Trophoblast cell (in vitro differentiated cells and primary cell): ENCODE measurements at regions not wholly inside any gene's neighbourhood (a gene's known extent, or its start where the extent isn't known, plus 50 kb on each side); places are given as distances from the start of the nearest gene placed in this dataset.

Source experiments
- DNase-seq, 2 donors: peaks; one replicate each; pipeline ENCODE4 v3.0.0-alpha.2; 2016
- H2AFZ ChIP-seq: 2 replicates; pipeline ENCODE4 v1.6.1; 2013; ENCODE audit warnings: low read length, moderate library complexity, mild to moderate bottlenecking; ENCODE audit not compliant: insufficient read depth, poor library complexity
- H2AK5ac ChIP-seq: 2 replicates; pipeline ENCODE4 v1.6.1; 2013; ENCODE audit warnings: mild to moderate bottlenecking, low read length
- H2BK120ac ChIP-seq: 2 replicates; pipeline ENCODE4 v1.6.1; 2013; ENCODE audit warnings: low read length, mild to moderate bottlenecking, moderate library complexity; ENCODE audit not compliant: insufficient read depth, poor library complexity
- H2BK12ac ChIP-seq: 2 replicates; pipeline ENCODE4 v1.6.1; 2013; ENCODE audit warnings: mild to moderate bottlenecking, low read length, moderate library complexity
- H2BK5ac ChIP-seq: 2 replicates; pipeline ENCODE4 v1.6.1; 2013; ENCODE audit warnings: low read length, low read depth, moderate library complexity, mild to moderate bottlenecking; ENCODE audit not compliant: poor library complexity
- H3K14ac ChIP-seq: 2 replicates; pipeline ENCODE4 v1.6.1; 2013; ENCODE audit warnings: mild to moderate bottlenecking, low read length
- H3K18ac ChIP-seq: 2 replicates; pipeline ENCODE4 v1.6.1; 2013; ENCODE audit warnings: mild to moderate bottlenecking, low read length
- H3K23ac ChIP-seq: 2 replicates; pipeline ENCODE4 v1.6.1; 2013; ENCODE audit warnings: low read length
- H3K27ac ChIP-seq: 2 replicates; pipeline ENCODE4 v1.5.1; 2013; ENCODE audit warnings: low read depth, mild to moderate bottlenecking, inconsistent platforms, low read length, moderate library complexity
- H3K27me3 ChIP-seq: 2 replicates; pipeline ENCODE4 v1.6.1; 2013; ENCODE audit warnings: inconsistent platforms, mild to moderate bottlenecking, low read length, moderate library complexity; ENCODE audit not compliant: insufficient read depth
- H3K36me3 ChIP-seq, 2 experiments: 1 replicate in 1 of 2; 2 replicates in 1 of 2; pipeline ENCODE4 v1.6.1; 2013; ENCODE audit warnings: low read length in 2 of 2, mild to moderate bottlenecking in 2 of 2, moderate library complexity in 1 of 2; ENCODE audit not compliant: insufficient read depth in 2 of 2, control insufficient read depth in 1 of 2
- H3K4ac ChIP-seq: 2 replicates; pipeline ENCODE4 v1.6.1; 2013; ENCODE audit warnings: low read depth, mild to moderate bottlenecking, low read length, moderate library complexity
- H3K4me1 ChIP-seq, 2 experiments: 1 replicate in 1 of 2; 2 replicates in 1 of 2; pipeline ENCODE4 v1.6.1; 2013; ENCODE audit warnings: low read length in 2 of 2, mild to moderate bottlenecking in 2 of 2, moderate library complexity in 1 of 2; ENCODE audit not compliant: insufficient read depth in 2 of 2, control insufficient read depth in 1 of 2
- H3K4me2 ChIP-seq: 2 replicates; pipeline ENCODE4 v1.6.1; 2013; ENCODE audit warnings: inconsistent platforms, mild to moderate bottlenecking, low read length, moderate library complexity
- H3K4me3 ChIP-seq: 2 replicates; pipeline ENCODE4 v1.5.1; 2013; ENCODE audit warnings: mild to moderate bottlenecking, low read depth, low read length, inconsistent platforms
- H3K79me1 ChIP-seq: one replicate; pipeline ENCODE4 v1.6.1; 2013; ENCODE audit warnings: low read length
- H3K79me2 ChIP-seq: 2 replicates; pipeline ENCODE4 v1.6.1; 2013; ENCODE audit warnings: low read length, mild to moderate bottlenecking; ENCODE audit not compliant: control insufficient read depth, insufficient read depth, poor library complexity
- H3K9ac ChIP-seq: 2 replicates; pipeline ENCODE4 v1.6.1; 2013; ENCODE audit warnings: mild to moderate bottlenecking, low read length
- H3K9me3 ChIP-seq: 2 replicates; pipeline ENCODE4 v1.6.1; 2013; ENCODE audit warnings: low read depth, mild to moderate bottlenecking, control low read depth, inconsistent platforms, low read length; ENCODE audit not compliant: insufficient read depth
- H4K12ac ChIP-seq: 2 replicates; pipeline ENCODE4 v1.6.1; 2013; ENCODE audit warnings: low read depth, mild to moderate bottlenecking, low read length, moderate library complexity
- H4K8ac ChIP-seq: 2 replicates; pipeline ENCODE4 v1.6.1; 2013; ENCODE audit warnings: low read depth, mild to moderate bottlenecking, low read length, moderate library complexity
- H4K91ac ChIP-seq: one replicate; pipeline ENCODE4 v1.6.1; 2013; ENCODE audit warnings: low read depth, mild to moderate bottlenecking, low read length, moderate library complexity
- WGBS: extraction: QIAGEN DNeasy Blood & Tissue Kit; methylation state at CpG from one replicate; pipeline ENCODE4 v1.1.7; 2013; ENCODE audit warnings: missing lambda C conversion rate; ENCODE audit not compliant: insufficient read length, insufficient coverage; ENCODE audit errors: extremely low coverage; 5-methylcytosine and 5-hydroxymethylcytosine counted together

- H3K36me3 ChIP-seq, result no peaks in the 10 kb centered on the region
- no peak for DNase-seq
- no peaks in the 10 kb centered on the region for H3K4me1 ChIP-seq
- H3K4me2 ChIP-seq, result no peak overlapping the region
- H2AFZ ChIP-seq, result no peak overlapping the region
- H3K9me3 ChIP-seq, result no peaks in the 10 kb centered on the region
- H4K8ac ChIP-seq, result no peak overlapping the region
- H2BK120ac ChIP-seq, result no peak overlapping the region
- no peak overlapping the region for H2BK12ac ChIP-seq
- H4K12ac ChIP-seq, result no peak overlapping the region
- H3K27ac ChIP-seq, result no peak overlapping the region
- WGBS, result no CpG with 5 or more reads among the region's 3 CpGs
- H3K9ac ChIP-seq, result no peak overlapping the region
- H3K27me3 ChIP-seq, result no peaks in the 10 kb centered on the region
- H3K18ac ChIP-seq, result no peak overlapping the region
- no peak overlapping the region for H4K91ac ChIP-seq
- no peak overlapping the region for H3K4me3 ChIP-seq
- no peak overlapping the region for H3K14ac ChIP-seq
- H2BK5ac ChIP-seq, result no peak overlapping the region
- H3K23ac ChIP-seq, result no peak overlapping the region
- no peaks in the 10 kb centered on the region for H3K79me2 ChIP-seq
- H2AK5ac ChIP-seq, result no peak overlapping the region
- H3K4ac ChIP-seq, result no peak overlapping the region
- H3K79me1 ChIP-seq, result no peaks in the 10 kb centered on the region
Measured at GRCh38 chr19:28258829-28259228, 954.1 kb downstream of the UQCRFS1 start.

- Histone ChIP-seq H3K79me1 (no peaks in the 10 kb centered on the region), H3K9me3 (no peaks in the 10 kb centered on the region), H2BK12ac (no peak overlapping the region), H3K4me3 (no peak overlapping the region), H3K23ac (no peak overlapping the region), H3K4ac (no peak overlapping the region), H3K79me2 (no peaks in the 10 kb centered on the region), H4K91ac (no peak overlapping the region), H2AK5ac (no peak overlapping the region), H3K4me1 (no peaks in the 10 kb centered on the region), H2BK5ac (no peak overlapping the region), H4K8ac (no peak overlapping the region), H3K18ac (no peak overlapping the region), H4K12ac (no peak overlapping the region), H2BK120ac (no peak overlapping the region), H3K4me2 (no peak overlapping the region), H3K14ac (no peak overlapping the region), H3K27me3 (no peaks in the 10 kb centered on the region), H3K27ac (no peak overlapping the region), H2AFZ (no peak overlapping the region), H3K36me3 (no peaks in the 10 kb centered on the region), H3K9ac (no peak overlapping the region)
- WGBS, result no CpG with 5 or more reads among the region's 1 CpG
- DNase-seq, result no peak
Measured at GRCh38 chr19:28257396-28257795, 955.6 kb downstream of the UQCRFS1 start.

- H4K12ac ChIP-seq, result no peak overlapping the region
- no peak overlapping the region for H3K4me2 ChIP-seq
- no peak overlapping the region for H4K91ac ChIP-seq
- H3K18ac ChIP-seq, result no peak overlapping the region
- H3K9ac ChIP-seq, result no peak overlapping the region
- no peak overlapping the region for H2BK12ac ChIP-seq
- no peak overlapping the region for H2BK5ac ChIP-seq
- no peak overlapping the region for H3K4me3 ChIP-seq
- no peak overlapping the region for H2AK5ac ChIP-seq
- H3K36me3 ChIP-seq, result no peaks in the 10 kb centered on the region
- no peak overlapping the region for H3K4ac ChIP-seq
- no peaks in the 10 kb centered on the region for H3K27me3 ChIP-seq
- no peak overlapping the region for H4K8ac ChIP-seq
- no peaks in the 10 kb centered on the region for H3K9me3 ChIP-seq
- H2BK120ac ChIP-seq, result no peak overlapping the region
- no peak overlapping the region for H3K23ac ChIP-seq
- DNase-seq, result no peak
- H2AFZ ChIP-seq, result no peak overlapping the region
- H3K27ac ChIP-seq, result no peak overlapping the region
- WGBS, result no CpG with 5 or more reads among the region's 2 CpGs
- no peak overlapping the region for H3K14ac ChIP-seq
- H3K79me1 ChIP-seq, result no peaks in the 10 kb centered on the region
- no peaks in the 10 kb centered on the region for H3K4me1 ChIP-seq
- H3K79me2 ChIP-seq, result no peaks in the 10 kb centered on the region
Measured at GRCh38 chr19:28247243-28247642, 965.7 kb downstream of the UQCRFS1 start.

GRCh38 chr19:28245937-28246336 is 967.0 kb downstream of the UQCRFS1 start:
- no peak overlapping the region for H2BK12ac ChIP-seq
- H2AK5ac ChIP-seq, result no peak overlapping the region
- no peak overlapping the region for H2AFZ ChIP-seq
- H3K9ac ChIP-seq, result no peak overlapping the region
- no CpG with 5 or more reads among the region's 3 CpGs for WGBS
- no peak overlapping the region for H3K14ac ChIP-seq
- no peak overlapping the region for H3K18ac ChIP-seq
- H3K79me2 ChIP-seq, result no peaks in the 10 kb centered on the region
- H4K12ac ChIP-seq, result no peak overlapping the region
- no peak overlapping the region for H3K4me2 ChIP-seq
- no peak overlapping the region for H3K27ac ChIP-seq
- H3K9me3 ChIP-seq, result no peaks in the 10 kb centered on the region
- H3K23ac ChIP-seq, result no peak overlapping the region
- no peak overlapping the region for H2BK120ac ChIP-seq
- no peak overlapping the region for H3K4ac ChIP-seq
- H3K4me1 ChIP-seq, result no peaks in the 10 kb centered on the region
- no peak overlapping the region for H4K8ac ChIP-seq
- H3K4me3 ChIP-seq, result no peak overlapping the region
- H4K91ac ChIP-seq, result no peak overlapping the region
- no peak overlapping the region for H2BK5ac ChIP-seq
- H3K79me1 ChIP-seq, result no peaks in the 10 kb centered on the region
- no peak for DNase-seq
- no peaks in the 10 kb centered on the region for H3K36me3 ChIP-seq
- H3K27me3 ChIP-seq, result no peaks in the 10 kb centered on the region
